AG09319 (cell line): ENCODE measurements at regions not wholly inside any gene's neighbourhood (a gene's known extent, or its start where the extent isn't known, plus 50 kb on each side); places are given as distances from the start of the nearest gene placed in this dataset.

Experiments
- DNase-seq: peaks from one replicate; pipeline ENCODE4 v3.0.0-alpha.2; 2010; ENCODE audit warnings: low read depth; ENCODE audit errors: extremely low read depth
- TF ChIP-seq, protein P1 (sequence below): IDR thresholded peaks from 2 replicates; pipeline ENCODE4 v1.5.1; 2011; ENCODE audit warnings: low read depth, mild to moderate bottlenecking, inconsistent platforms, low read length, moderate library complexity

GRCh38 chr17:55668312-55668920 is 54.2 kb downstream of the TMEM100 start:
- TF ChIP-seq, protein P1, sequence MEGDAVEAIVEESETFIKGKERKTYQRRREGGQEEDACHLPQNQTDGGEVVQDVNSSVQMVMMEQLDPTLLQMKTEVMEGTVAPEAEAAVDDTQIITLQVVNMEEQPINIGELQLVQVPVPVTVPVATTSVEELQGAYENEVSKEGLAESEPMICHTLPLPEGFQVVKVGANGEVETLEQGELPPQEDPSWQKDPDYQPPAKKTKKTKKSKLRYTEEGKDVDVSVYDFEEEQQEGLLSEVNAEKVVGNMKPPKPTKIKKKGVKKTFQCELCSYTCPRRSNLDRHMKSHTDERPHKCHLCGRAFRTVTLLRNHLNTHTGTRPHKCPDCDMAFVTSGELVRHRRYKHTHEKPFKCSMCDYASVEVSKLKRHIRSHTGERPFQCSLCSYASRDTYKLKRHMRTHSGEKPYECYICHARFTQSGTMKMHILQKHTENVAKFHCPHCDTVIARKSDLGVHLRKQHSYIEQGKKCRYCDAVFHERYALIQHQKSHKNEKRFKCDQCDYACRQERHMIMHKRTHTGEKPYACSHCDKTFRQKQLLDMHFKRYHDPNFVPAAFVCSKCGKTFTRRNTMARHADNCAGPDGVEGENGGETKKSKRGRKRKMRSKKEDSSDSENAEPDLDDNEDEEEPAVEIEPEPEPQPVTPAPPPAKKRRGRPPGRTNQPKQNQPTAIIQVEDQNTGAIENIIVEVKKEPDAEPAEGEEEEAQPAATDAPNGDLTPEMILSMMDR = no peak
- DNase-seq = no peak

DNA sequence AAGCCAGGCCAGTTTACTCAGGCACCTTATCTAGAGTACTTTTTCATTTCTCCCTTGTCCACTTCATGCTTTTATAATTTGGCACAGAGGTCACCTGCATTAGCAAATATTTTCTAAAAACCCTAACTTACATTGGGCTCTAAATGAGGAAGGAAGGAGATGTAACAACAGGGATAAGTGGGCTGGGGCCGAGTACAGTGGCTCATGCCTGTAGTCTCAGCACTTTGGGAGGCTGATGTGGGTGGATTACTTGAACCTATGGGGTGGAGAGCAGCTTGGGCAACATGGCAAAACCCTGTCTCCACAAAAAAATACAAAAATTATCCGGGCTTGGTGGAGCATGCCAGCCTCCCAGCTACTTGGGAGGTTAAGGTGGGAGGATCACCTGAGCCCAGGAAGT is 55.9 kb downstream of the TMEM100 start:
- TF ChIP-seq, protein P1 = no peak
- DNase-seq = no peak

DNA sequence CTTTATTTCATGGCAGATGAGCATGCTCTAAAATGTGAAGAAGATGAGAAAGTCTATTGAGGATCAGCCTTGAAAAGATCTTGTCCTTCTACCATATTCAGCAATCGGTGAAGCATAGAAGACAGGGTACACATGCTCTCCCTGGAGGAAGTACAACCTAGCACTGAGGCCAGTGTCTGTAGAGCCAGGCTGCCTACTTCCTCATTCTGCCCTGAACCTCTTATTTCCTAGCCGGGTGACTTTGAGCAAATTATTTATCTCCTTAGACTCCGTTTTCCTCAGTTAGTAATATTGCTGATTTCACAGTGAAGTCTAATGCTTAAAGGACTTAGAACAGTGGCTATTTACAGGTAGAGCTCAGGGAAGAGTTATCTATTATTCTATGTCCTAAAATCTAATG is 58.4 kb downstream of the TMEM100 start:
- TF ChIP-seq, protein P1 = no peak
- no peak for DNase-seq

- TF ChIP-seq, protein P1 = no peak
- no peak for DNase-seq
These were observed 59.3 kb downstream of the TMEM100 start for GRCh38 chr17:55663400-55663799.

DNA sequence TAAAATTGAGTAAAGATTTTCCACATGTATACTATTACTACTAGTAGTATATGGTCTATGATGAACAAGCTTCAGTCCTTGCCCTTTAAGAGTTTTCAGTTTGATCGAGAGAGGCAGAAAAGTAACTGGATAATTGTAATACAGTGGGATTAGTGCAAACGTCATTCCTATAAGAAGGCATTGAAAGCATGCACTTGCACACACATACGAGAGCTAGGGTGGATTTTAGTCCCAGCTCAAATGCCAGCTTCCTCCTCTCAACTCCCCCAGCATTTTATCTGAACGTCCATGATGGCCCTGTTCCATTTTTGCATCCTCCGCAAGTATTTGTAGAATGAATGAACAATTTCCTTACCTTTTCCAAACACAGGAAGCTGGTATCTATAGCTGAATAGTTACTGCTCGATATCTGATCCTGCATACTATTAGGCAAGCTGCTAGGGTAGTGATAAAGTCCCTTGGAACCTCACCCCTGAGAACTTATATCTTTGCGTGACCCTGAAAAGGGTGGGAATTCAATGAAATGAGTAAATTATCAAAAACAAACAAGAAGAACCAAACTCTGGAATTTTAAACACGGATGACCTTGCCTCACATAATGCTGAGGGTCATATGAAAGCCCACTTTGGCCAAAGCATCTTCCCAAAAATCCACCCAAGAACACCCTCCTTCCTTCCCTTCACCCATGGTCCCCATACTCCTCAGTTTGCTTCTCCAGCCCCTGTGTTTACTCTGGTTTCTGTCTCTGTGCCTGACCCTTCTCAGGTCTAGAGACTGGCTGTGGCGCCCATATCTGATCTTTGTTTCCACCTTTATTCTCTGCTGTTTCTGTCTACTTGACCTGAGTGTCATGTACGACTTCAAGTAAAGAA is 60.5 kb downstream of the TMEM100 start:
- DNase-seq = no peak
- TF ChIP-seq, protein P1 = no peak

DNA sequence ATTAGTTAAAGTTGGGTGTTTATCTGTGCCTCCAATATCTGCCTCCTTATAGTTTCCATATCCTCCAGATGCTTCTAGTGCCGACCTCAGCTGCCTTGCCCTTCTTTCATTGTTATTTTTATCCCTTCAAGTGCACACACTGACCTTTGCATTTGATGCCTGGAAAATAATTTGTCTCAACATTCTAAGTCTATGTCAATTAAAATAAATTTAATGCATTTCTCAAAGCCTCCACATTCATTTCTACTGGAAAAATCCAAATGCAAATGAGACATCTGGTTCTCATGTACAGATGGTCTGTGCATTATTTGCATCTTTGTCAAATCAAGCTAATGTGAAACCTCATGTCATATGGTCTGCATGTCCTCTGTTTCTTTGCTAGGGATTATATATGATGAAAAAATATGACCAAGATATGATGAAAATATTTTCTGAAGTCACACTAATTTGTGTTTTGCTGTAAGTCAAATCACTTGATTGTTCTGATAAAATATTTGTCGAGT is 61.4 kb downstream of the TMEM100 start:
- no peak for DNase-seq
- TF ChIP-seq, protein P1 = no peak

DNA sequence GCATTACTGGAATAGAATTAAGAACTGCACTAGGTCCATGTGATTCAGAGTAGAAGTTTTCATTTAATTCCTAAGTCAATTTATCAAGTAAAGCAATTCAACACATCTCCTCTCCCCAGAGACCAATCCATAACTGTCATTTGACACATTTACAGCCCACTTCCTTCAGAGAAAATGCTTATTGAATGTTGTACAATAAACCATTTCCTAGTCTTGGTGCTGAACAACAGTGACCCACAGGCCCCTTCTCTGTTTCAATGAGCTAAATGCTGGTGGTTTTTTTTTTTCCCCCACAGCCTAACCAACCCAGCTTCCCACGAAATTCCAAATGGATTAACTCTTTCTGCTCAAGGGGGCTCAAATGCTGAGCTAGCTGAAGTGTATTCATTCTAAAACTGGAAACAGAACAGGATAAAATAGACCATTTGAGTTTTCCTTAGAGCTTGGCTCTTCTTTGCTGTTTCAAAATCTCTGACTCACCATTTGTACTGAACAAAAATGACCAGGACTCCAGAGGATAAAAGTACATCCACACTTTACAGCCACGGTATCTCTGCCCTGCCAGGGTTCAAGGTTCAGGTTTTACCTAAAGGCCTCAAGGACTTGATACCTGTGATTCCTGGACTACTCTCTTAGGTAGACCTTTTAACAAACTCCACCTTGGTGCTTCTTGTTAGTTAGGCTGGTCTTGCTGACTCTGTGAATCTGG is 62.3 kb downstream of the TMEM100 start:
- DNase-seq = no peak
- TF ChIP-seq, protein P1 = no peak
